22Rv1 (cell line): ENCODE measurements at regions not wholly inside any gene's neighbourhood (a gene's known extent, or its start where the extent isn't known, plus 50 kb on each side); places are given as distances from the start of the nearest gene placed in this dataset.

Experiments used
- CTCF ChIP-seq: fragments of 450-650 bp; IDR thresholded peaks from 2 replicates; pipeline ENCODE4 v1.5.1; 2017; ENCODE audit warnings: mild to moderate bottlenecking
- ZFX ChIP-seq: fragments of 450-650 bp; IDR thresholded peaks from 2 replicates; pipeline ENCODE4 v1.6.1; 2017; ENCODE audit warnings: antibody characterized with exemption, borderline replicate concordance

DNA sequence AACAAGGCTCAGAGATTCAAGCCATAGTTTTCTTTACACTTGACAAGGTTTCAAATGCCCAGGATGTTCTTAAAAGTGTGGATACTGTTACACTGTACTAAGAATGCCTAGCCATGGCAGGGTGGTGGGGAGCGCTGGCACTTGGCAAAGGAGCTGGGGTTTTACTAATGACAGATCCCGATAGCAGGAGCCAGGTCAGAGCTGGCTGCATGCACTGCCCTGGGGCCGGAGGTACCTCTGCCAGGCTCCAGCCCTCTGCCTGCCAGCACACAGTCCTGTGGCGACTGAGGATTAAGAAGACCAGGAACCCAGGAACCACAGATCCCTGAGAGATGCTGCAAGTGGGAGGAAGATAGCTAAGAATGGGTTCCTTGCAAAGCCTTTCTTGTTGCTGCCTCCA is 260.3 kb downstream of the ALDH8A1 start:
- TF ChIP-seq CTCF (no peak), ZFX (no peak)
